Stimulated activated CD4-positive, alpha-beta T cell treated with anti-CD3 and anti-CD28 coated beads, Interleukin-4, amount 100 ng/mL, for 48 hours (primary cell): ENCODE measurements at regions not wholly inside any gene's neighbourhood (a gene's known extent, or its start where the extent isn't known, plus 50 kb on each side); places are given as distances from the start of the nearest gene placed in this dataset.
A peak's percentile ranks its signal among the peaks of the same experiment; 100 is the strongest.
"Not testable (repeated sequence)": the region's sequence is repeated elsewhere in the genome, so short reads cannot be mapped to it uniquely, and the experiment has no call there.

Experiments used
- DNase-seq, 2 donors: peaks; one replicate each; pipeline ENCODE4 v3.0.0-alpha.2; 2020; ENCODE audit warnings: low read depth in 2 of 2

DNA sequence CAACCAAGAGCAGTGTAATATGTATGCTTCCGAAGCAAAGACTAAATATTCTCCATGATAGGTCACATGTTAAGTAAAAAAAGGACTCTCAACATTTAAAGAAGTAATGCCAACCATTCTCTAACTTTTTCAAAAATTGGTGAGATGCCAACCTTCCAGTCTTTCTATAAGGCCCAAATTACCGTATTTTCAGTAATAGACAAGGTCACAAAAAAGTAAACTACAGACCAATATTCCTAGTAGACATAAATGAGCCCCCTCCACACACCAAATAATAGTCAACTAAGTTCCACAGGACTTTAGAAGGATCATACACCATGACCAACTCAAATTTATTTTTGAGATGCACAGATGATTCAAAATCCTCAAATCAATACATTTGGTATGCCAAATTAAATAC lies 867.4 kb downstream of the TMEM121 start:
- DNase-seq: no peak

- no peak for DNase-seq
These were observed 869.2 kb downstream of the TMEM121 start for GRCh38 chr14:106395456-106396050.

DNA sequence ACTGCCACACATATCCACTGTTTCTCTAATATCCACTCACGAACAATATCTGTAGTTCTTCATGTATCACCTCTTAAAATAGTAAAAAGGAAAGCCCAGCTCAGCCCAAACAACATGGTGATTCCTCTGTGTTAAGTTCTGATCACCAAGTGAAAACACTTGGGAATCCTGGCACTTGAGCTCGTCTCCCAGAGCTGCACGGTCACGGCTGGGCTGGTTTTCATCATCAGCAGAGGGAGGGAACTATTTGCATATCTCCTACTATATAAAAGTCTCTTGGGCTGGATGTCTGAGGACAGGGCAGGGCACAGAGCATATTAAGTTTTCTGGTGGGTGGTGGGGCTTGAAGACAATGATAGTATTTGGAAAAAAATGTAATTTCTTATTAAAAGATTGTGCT lies 870.6 kb downstream of the TMEM121 start:
- DNase-seq: no peak

DNA sequence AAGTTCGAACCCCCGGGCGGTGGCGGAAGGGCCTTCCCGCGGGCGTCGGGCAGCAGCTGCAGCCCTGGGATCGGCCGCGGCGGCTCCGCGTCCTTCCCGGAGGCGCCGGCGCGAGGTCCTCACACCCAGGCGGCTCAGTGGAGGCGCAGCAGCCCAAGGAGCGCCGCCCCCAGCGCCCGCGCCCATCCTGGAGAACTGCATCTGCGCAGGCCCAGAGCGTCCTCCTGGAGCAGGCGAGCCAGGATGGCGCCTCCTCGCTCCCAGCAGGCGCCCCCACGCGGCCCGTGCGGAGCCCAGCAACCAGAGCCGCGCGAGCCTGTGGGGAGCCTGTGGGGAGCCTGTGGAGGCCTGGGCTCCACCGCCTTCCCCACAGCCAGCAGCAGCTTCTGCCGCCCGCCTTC lies 872.5 kb downstream of the TMEM121 start:
- not testable (repeated sequence) for DNase-seq

GRCh38 chr14:106401316-106401715 lies 874.9 kb downstream of the TMEM121 start:
- not testable (repeated sequence) for DNase-seq

DNA sequence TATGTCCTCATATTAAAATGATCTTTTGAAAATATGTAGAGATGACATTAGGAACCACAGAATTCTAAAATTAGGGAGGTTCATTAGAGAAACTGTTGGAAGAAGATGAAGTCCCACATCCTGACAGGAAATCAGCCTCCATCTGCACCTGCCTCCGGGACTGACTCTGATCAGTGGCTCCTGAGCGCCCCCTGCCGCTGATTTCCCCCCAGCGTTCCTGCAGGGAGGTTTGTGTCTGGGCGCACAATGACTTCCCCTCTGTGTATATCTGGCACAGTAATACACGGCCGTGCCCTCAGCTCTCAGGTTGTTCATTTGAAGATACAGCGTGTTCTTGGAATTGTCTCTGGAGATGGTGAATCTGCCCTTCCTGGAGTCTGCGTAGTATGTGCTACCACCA lies 883.8 kb downstream of the TMEM121 start:
- peak in 1 of 2 donors; percentile 46 for DNase-seq

DNA sequence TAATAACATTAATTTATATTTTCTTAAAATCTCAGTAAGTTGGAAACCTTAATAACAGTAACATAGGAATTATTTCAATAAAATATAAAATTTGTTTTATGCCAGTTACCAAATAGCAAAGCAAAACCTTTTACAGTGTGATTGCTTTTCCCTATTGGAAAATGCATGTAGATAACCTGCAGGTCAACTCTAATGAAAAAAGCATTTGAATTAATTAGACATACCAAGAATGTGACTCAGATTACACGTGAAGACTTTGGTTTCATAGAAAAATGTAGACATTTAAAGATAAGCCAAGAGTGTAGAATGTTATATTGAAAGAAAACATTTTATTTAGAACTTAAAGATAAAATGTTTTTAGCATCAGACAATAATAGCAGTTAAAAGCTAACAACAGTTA lies 888.1 kb downstream of the TMEM121 start:
- no peak for DNase-seq

DNA sequence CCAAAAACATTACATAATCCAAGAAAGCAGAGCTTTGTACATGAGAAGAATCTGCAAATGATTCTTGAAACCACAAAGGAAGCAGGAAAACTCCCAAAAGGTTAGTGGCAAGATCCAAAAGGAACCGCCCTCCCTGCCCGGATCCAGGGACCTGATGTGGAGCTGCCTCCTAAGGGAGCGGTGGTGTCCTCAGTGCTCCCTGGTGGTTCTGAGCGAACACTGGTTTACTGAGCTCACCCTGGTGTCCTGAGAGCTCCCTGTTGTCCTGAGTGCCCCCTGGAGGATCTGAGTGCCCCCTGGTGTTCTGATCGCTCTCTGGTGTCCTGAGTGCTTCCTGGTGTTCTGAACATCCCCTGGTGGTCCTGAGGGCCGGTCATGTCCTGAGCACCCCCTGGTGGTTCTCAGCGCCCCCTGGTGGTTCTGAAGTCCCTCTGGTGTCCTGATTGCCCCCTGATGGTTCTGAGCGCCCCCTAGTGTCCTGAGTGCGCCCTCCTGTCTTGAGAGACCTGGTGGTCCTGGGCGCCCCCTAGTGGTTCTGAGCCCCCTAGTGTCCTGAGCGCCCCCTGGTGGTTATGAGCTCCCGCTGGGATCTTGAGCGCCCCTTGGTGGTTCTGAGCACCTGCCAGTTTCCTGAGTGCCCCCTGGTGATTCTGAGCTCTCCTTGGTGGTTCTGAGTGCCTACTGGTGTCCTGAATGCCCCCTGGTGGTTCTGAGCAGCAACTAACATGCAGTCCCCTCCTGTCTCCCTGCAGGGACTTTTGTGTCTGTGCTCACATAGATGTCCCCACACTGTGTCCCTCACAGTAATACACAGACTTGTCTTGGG lies 891.1 kb downstream of the TMEM121 start:
- peak; percentile 98 to 100 for DNase-seq

DNA sequence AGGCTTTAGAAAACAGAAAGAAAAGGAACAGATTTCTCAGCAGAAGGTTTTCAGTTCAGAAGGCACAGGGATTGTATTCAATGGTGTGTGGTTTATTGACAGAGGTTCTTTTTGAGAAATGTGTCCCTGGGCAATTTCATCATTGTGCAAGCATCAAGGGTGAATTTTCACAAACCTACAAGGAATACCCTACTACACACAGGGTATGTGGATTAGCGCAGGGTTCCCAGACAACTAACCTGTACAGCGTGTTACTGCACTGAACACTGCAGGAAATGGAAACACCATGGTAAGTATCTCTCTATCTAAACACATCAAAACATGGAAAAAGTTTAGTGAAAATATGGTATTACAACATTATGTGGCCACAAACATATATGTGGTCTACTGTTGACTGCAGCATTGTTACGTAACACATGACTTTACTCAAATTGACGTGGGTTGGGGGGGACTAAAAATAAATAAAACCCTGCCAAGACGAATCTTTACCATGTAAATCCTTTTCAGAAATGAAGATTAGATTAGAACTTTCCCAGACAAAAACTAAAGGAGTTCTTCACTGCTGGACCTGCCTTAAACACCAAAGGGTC lies 893.1 kb downstream of the TMEM121 start:
- DNase-seq: no peak

DNA sequence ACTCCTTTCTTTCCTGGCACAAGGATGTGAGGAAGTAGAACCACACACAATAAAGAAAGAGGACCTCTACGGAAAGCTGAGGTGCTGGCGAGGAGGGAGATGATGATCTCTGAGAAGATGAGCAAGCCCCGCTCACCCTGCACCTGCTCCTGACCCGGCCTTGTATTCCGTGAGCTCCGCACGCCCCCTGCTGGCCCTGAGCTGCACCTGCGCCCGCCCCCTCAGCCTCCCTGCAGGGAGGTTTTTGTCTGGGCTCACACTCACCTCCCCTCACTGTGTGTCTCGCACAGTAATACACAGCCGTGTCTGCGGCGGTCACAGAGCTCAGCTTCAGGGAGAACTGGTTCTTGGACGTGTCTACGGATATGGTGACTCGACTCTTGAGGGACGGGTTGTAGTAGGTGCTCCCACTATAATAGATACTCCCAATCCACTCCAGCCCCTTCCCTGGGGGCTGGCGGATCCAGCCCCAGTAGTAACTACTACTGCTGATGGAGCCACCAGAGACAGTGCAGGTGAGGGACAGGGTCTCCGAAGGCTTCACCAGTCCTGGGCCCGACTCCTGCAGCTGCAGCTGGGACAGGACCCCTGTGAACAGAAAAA lies 895.1 kb downstream of the TMEM121 start:
- peak in 1 of 2 donors; percentile 68 for DNase-seq

DNA sequence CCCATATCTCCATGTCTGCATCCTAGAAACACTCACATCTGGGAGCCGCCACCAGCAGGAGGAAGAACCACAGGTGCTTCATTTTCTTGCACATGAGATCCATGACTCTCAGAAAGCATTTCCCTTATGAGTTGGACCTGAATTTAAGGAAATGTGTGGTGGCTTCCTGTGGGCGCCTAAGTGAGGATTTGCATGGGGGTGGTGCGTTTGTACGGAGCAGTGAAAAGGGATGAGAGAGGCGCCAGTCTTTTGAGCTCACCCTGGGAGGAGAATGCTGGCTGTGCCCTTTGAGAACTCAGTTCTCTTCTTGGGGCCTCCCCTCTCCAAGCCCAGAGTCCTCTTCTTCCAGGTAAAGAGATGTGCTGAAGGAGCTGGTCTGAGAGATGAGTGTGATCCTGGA lies 895.7 kb downstream of the TMEM121 start:
- DNase-seq: no peak

GRCh38 chr14:106425150-106425549 lies 898.8 kb downstream of the TMEM121 start:
- not testable (repeated sequence) for DNase-seq

GRCh38 chr14:106436310-106436905 lies 910.0 kb downstream of the TMEM121 start:
- peak; percentile 71 for DNase-seq

- DNase-seq: peak; percentile 21 to 48
These were observed 916.5 kb downstream of the TMEM121 start for GRCh38 chr14:106442857-106443256.

GRCh38 chr14:106455026-106455425 lies 928.6 kb downstream of the TMEM121 start:
- DNase-seq: no peak

GRCh38 chr14:106459971-106460730 lies 933.8 kb downstream of the TMEM121 start:
- DNase-seq: peak; percentile 55 to 70

DNA sequence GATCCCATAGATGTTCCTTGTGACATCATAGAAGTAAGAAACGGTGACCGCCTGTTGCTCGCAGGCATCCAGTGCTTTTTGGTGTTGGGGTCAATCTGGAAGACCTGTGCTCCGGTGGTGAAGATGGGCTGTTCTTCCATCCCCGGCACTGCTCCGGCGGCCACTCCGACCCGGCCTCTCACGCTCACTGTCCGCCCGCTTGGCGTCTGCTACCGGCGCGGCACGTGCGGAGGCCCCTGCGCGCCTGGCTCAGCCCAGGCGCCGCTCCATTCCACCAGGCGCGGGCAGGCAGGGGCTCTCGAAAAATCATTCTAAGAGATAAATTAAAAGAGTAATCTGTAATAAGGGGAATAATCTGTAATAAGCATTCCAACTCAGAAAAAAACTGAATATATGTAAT lies 934.5 kb downstream of the TMEM121 start:
- DNase-seq: no peak

DNA sequence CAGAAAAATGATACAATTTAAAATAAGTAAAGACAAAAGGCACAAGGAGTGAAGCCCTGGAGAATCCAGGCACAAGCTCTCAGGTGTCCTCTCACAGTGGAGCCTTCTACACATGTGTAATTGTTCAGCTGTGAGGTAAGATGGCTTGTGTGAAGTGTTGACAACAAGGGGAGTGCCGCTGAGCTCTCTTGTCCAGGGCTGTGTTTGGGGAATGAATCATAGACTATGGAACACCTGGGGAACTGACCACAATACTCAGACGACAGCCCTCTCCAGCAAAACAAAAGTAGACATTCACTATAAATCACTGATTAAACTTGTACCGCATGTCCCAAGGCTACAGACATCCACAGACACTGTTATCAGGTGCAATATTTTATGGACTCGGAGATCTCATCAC lies 940.1 kb downstream of the TMEM121 start:
- DNase-seq: not testable (repeated sequence)

- not testable (repeated sequence) for DNase-seq
These were observed 942.5 kb downstream of the TMEM121 start for GRCh38 chr14:106468869-106469268.

DNA sequence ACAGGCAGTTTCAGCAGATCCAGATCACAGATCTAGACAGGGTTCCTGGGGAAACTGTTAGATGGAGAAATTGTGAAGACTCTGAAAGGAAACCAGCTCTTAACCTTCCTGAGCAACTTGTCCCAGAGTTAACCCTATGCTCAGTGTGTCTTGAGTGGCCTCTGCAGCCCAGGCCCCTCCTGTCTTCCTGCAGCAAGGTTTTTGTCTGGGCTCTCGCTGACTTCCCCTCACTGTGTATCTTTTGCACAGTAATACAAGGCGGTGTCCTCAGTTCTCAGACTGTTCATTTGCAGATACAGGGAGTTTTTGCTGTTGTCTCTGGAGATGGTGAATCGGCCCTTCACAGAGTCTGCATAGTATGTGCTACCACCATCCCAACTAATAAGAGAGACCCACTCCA lies 943.6 kb downstream of the TMEM121 start:
- not testable (repeated sequence) for DNase-seq
